ENCODE measurements at regions not wholly inside any gene's neighbourhood (a gene's known extent, or its start where the extent isn't known, plus 50 kb on each side); places are given as distances from the start of the nearest gene placed in this dataset.

GRCh38 chr20:11205769-11206362, 532.1 kb upstream of the JAG1 start:
- Histone ChIP-seq H3K36me3 (ENCODE audit: insufficient read depth, low read length) (no peaks in the 10 kb centered on the region), H4K20me1 (ENCODE audit: insufficient read depth, low read length) (no peaks in the 10 kb centered on the region), H3K9me2 (ENCODE audit: insufficient read depth, low read length) (no peaks in the 10 kb centered on the region), H3K4me2 (ENCODE audit: low read length) (no peak overlapping the region), H3K4me3 (ENCODE audit: low read depth, low read length, poor library complexity, severe bottlenecking) (no peak overlapping the region), H3K27ac (ENCODE audit: low read depth, low read length, poor library complexity, severe bottlenecking) (no peak overlapping the region), H3K79me2 (ENCODE audit: insufficient read depth, low read depth, low read length) (no peaks in the 10 kb centered on the region), H3K9me3 (ENCODE audit: low read length) (no peaks in the 10 kb centered on the region), H2AFZ (ENCODE audit: low read length) (no peak overlapping the region), H3K4me1 (ENCODE audit: insufficient read depth, low read length, poor library complexity, severe bottlenecking) (no peaks in the 10 kb centered on the region)
- TF ChIP-seq EZH2phosphoT487 (IDR thresholded peaks at IDR 0.05; ENCODE audit: borderline replicate concordance, low read depth, low read length) = no peak
- TF ChIP-seq, protein P1, sequence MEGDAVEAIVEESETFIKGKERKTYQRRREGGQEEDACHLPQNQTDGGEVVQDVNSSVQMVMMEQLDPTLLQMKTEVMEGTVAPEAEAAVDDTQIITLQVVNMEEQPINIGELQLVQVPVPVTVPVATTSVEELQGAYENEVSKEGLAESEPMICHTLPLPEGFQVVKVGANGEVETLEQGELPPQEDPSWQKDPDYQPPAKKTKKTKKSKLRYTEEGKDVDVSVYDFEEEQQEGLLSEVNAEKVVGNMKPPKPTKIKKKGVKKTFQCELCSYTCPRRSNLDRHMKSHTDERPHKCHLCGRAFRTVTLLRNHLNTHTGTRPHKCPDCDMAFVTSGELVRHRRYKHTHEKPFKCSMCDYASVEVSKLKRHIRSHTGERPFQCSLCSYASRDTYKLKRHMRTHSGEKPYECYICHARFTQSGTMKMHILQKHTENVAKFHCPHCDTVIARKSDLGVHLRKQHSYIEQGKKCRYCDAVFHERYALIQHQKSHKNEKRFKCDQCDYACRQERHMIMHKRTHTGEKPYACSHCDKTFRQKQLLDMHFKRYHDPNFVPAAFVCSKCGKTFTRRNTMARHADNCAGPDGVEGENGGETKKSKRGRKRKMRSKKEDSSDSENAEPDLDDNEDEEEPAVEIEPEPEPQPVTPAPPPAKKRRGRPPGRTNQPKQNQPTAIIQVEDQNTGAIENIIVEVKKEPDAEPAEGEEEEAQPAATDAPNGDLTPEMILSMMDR (conservative IDR thresholded peaks at IDR 0.05; ENCODE audit: low read length) = no peak
- ChIA-PET POLR2A (no interaction called here), CTCF (ENCODE audit: unreplicated experiment) (no interaction called here)
- DNase-seq (ENCODE audit: low spot score) = no peak
- intact Hi-C loops (cut with micrococcal nuclease; ENCODE audit: unreplicated experiment) = loop anchor here (10.0 kb wide), 1 partner anchor 651 kb away; no protein-coding TSS in a partner anchor
- no TSS peak for BruUV-seq (replicated peaks)

GRCh38 chr20:11207749-11208502, 534.1 kb upstream of the JAG1 start:
- Histone ChIP-seq H3K27ac (ENCODE audit: low read depth, low read length, poor library complexity, severe bottlenecking) (no peak overlapping the region), H3K4me1 (ENCODE audit: insufficient read depth, low read length, poor library complexity, severe bottlenecking) (no peaks in the 10 kb centered on the region), H3K9me2 (ENCODE audit: insufficient read depth, low read length) (no peaks in the 10 kb centered on the region), H3K4me3 (ENCODE audit: low read depth, low read length, poor library complexity, severe bottlenecking) (no peak overlapping the region), H2AFZ (ENCODE audit: low read length) (no peak overlapping the region), H3K9me3 (ENCODE audit: low read length) (no peaks in the 10 kb centered on the region), H4K20me1 (ENCODE audit: insufficient read depth, low read length) (no peaks in the 10 kb centered on the region), H3K79me2 (ENCODE audit: insufficient read depth, low read depth, low read length) (no peaks in the 10 kb centered on the region), H3K36me3 (ENCODE audit: insufficient read depth, low read length) (no peaks in the 10 kb centered on the region), H3K4me2 (ENCODE audit: low read length) (no peak overlapping the region)
- POLR2A ChIA-PET = interaction anchor here (0.5 kb wide), 1 partner anchor 814 kb away, joined by 4 read pairs; no protein-coding TSS in a partner anchor
- BruUV-seq (replicated peaks) = no TSS peak
- TF ChIP-seq, protein P1 (conservative IDR thresholded peaks at IDR 0.05; ENCODE audit: low read length) = no peak
- no peak for TF ChIP-seq EZH2phosphoT487 (IDR thresholded peaks at IDR 0.05; ENCODE audit: borderline replicate concordance, low read depth, low read length)
- CTCF ChIA-PET (ENCODE audit: unreplicated experiment) = no interaction called here
- no peak for DNase-seq (ENCODE audit: low spot score)
- intact Hi-C loops (cut with micrococcal nuclease; ENCODE audit: unreplicated experiment) = loop anchor here (10.0 kb wide), 1 partner anchor 653 kb away; no protein-coding TSS in a partner anchor

DNA sequence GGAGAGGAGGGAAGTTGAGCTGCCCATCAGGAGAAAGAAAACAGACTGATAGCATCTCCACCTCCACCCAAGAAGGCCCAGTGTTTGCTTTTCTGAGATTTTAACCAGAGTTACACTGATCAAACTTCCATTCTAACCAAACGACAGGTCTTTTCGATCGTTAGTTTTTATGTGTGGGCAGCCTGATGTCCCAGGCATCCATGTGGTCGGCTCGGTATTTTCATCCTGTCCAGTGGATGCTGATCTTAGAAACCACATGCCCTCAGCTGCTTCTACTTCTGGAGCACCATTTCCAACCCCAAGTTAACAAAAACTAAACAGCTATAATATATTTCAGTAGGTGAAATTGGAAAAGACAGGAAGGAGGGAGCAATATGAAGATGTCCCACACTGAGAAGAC, 536.8 kb upstream of the JAG1 start:
- H4K20me1 ChIP-seq (ENCODE audit: insufficient read depth, low read length) = no peaks in the 10 kb centered on the region
- no peaks in the 10 kb centered on the region for H3K36me3 ChIP-seq (ENCODE audit: insufficient read depth, low read length)
- CTCF ChIA-PET (ENCODE audit: unreplicated experiment) = no interaction called here
- intact Hi-C loops (cut with micrococcal nuclease; ENCODE audit: unreplicated experiment) = no loop called here
- no peak overlapping the region for H2AFZ ChIP-seq (ENCODE audit: low read length)
- DNase-seq (ENCODE audit: low spot score) = no peak
- H3K27ac ChIP-seq (ENCODE audit: low read depth, low read length, poor library complexity, severe bottlenecking) = no peak overlapping the region
- H3K4me3 ChIP-seq (ENCODE audit: low read depth, low read length, poor library complexity, severe bottlenecking) = no peak overlapping the region
- no peak overlapping the region for H3K4me2 ChIP-seq (ENCODE audit: low read length)
- no peaks in the 10 kb centered on the region for H3K4me1 ChIP-seq (ENCODE audit: insufficient read depth, low read length, poor library complexity, severe bottlenecking)
- H3K9me2 ChIP-seq (ENCODE audit: insufficient read depth, low read length) = no peaks in the 10 kb centered on the region
- no TSS peak for BruUV-seq (replicated peaks)
- no peaks in the 10 kb centered on the region for H3K79me2 ChIP-seq (ENCODE audit: insufficient read depth, low read depth, low read length)
- TF ChIP-seq, protein P1 (conservative IDR thresholded peaks at IDR 0.05; ENCODE audit: low read length) = no peak
- TF ChIP-seq EZH2phosphoT487 (IDR thresholded peaks at IDR 0.05; ENCODE audit: borderline replicate concordance, low read depth, low read length) = no peak
- POLR2A ChIA-PET = no interaction called here
- no peaks in the 10 kb centered on the region for H3K9me3 ChIP-seq (ENCODE audit: low read length)
